HG03039 (cell line): ENCODE measurements at regions not wholly inside any gene's neighbourhood (a gene's known extent, or its start where the extent isn't known, plus 50 kb on each side); places are given as distances from the start of the nearest gene placed in this dataset.

ENCODE experiments used
- ATAC-seq: cut with Tn5 transposase; IDR thresholded peaks from one replicate; pipeline ENCODE4 v1.9.1; 2021; ENCODE audit warnings: mild to moderate bottlenecking, moderate library complexity; ENCODE audit not compliant: unreplicated experiment

GRCh38 chr17:34113089-34113488 lies 142.0 kb upstream of the CCL2 start:
- ATAC-seq: no peak

GRCh38 chr17:34114174-34114573 lies 140.9 kb upstream of the CCL2 start:
- no peak for ATAC-seq

GRCh38 chr17:34116306-34116705 lies 138.8 kb upstream of the CCL2 start:
- ATAC-seq: no peak

GRCh38 chr17:34117332-34117731 lies 137.8 kb upstream of the CCL2 start:
- ATAC-seq: no peak

GRCh38 chr17:34117811-34118210 lies 137.3 kb upstream of the CCL2 start:
- no peak for ATAC-seq

GRCh38 chr17:34118564-34118963 lies 136.5 kb upstream of the CCL2 start:
- ATAC-seq: no peak

- ATAC-seq: no peak
Measured at GRCh38 chr17:34121311-34121710, 133.8 kb upstream of the CCL2 start.

- no peak for ATAC-seq
Measured at GRCh38 chr17:34122515-34122914, 132.6 kb upstream of the CCL2 start.

GRCh38 chr17:34125010-34125409 lies 130.1 kb upstream of the CCL2 start:
- no peak for ATAC-seq

GRCh38 chr17:34125921-34126320 lies 129.2 kb upstream of the CCL2 start:
- ATAC-seq: no peak

- no peak for ATAC-seq
Measured at GRCh38 chr17:34126496-34126895, 128.6 kb upstream of the CCL2 start.

GRCh38 chr17:34126965-34127364 lies 128.1 kb upstream of the CCL2 start:
- no peak for ATAC-seq

- no peak for ATAC-seq
Measured at GRCh38 chr17:34130544-34130943, 124.5 kb upstream of the CCL2 start.

GRCh38 chr17:34131386-34131785 lies 123.7 kb upstream of the CCL2 start:
- ATAC-seq: no peak

GRCh38 chr17:34133350-34133749 lies 121.7 kb upstream of the CCL2 start:
- ATAC-seq: no peak

GRCh38 chr17:34135841-34136240 lies 119.2 kb upstream of the CCL2 start:
- ATAC-seq: no peak

GRCh38 chr17:34140006-34140405 lies 115.1 kb upstream of the CCL2 start:
- ATAC-seq: no peak

GRCh38 chr17:34141590-34141989 lies 113.5 kb upstream of the CCL2 start:
- no peak for ATAC-seq

- no peak for ATAC-seq
Measured at GRCh38 chr17:34143430-34143829, 111.7 kb upstream of the CCL2 start.

GRCh38 chr17:34146440-34147043 lies 108.5 kb upstream of the CCL2 start:
- ATAC-seq: no peak

GRCh38 chr17:34151102-34151501 lies 104.0 kb upstream of the CCL2 start:
- ATAC-seq: no peak

GRCh38 chr17:34153991-34154390 lies 101.1 kb upstream of the CCL2 start:
- ATAC-seq: no peak

- ATAC-seq: no peak
Measured at GRCh38 chr17:34154961-34155730, 99.9 kb upstream of the CCL2 start.
